GM18873 (cell line): ENCODE measurements at regions not wholly inside any gene's neighbourhood (a gene's known extent, or its start where the extent isn't known, plus 50 kb on each side); places are given as distances from the start of the nearest gene placed in this dataset.
"Not testable (repeated sequence)": the region's sequence is repeated elsewhere in the genome, so short reads cannot be mapped to it uniquely, and the experiment has no call there.

Experiments
- ATAC-seq: cut with Tn5 transposase; IDR thresholded peaks from one replicate; pipeline ENCODE4 v1.9.1; 2021; ENCODE audit warnings: mild to moderate bottlenecking, moderate library complexity, moderate number of reproducible peaks; ENCODE audit not compliant: unreplicated experiment, low FRiP score

DNA sequence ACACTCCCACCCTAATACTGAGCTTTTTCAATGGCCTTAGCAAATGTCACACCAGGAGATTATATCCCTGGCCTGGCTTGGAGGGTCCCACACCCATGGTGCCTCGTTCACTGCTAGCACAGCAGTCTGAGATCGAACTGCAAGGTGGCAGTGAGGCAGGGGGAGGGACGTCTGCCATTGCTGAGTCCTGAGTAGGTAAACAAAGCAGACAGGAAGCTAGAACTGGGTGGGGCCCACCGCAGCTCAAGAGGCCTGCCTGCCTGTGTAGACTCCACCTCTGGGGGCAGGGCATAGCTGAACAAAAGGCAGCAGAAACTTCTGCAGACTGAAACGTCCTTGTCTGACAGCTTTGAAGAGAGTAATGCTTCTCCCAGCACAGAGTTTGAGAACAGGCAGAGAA lies 338.9 kb upstream of the MBL2 start:
- no peak for ATAC-seq

DNA sequence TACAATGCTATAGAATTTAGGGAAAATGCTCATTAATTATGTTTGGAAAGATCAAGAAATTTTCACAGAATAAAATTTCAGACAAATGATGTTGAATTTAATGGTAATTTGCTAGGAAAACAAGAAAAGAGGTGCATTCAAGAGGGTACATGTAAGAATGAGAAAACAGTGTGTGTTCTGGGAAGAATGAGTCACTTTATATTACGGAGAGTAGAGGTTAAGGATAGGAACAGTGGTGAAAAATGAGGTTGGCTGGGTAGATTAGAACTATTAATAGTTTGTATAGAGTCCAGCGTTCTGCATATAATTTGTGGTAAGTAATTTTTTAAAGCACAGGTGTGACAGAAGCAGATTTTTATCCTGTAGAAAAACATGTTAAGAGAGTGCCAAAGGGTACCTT lies 336.7 kb upstream of the MBL2 start:
- ATAC-seq = no peak

DNA sequence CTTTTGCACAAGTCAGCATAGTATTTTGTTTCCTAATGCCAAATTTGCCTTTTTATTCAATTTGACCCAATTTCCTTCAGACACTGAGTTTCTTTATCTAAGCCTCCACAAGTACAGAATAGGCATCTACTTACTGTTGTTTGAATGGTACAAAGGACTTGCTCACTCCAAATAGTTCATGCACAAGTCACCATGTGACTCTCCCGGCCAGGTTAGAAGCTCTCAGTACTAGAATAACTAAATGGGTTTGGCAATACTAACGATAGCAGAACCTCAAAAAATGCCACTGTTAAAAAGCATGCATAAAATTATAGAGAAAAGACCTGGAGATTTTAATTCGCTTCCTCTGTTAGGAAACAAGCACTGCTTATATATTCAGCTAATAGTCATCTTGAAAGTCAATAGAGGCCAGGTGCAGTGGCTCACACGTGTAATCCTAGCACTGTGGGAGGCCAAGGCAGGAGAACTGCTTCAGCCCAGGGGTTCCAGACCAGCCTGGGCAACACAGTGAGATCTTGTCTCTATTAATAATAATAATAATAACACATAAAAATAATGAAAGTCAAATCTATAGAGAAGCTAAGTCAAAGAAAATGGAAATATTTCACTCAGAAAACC lies 335.8 kb upstream of the MBL2 start:
- ATAC-seq = no peak

DNA sequence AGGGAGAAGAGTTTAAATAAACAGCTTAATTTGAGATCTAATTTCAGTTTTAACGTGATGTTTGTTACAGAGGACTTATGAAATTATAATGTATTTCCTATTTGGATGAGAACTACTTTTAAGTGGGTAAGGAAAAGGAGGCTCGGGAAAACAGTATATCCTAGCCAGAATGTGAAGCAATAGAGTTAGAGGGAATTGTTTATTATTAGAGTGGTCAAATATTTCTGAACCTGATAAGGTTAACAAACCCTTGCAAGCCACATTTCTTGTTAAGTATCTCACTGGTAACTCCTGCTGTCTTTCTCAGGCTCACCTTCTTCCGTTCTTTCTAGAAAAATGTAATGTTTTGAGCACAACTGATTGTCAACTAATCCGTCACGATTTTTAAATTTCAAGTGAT lies 335.1 kb upstream of the MBL2 start:
- no peak for ATAC-seq

DNA sequence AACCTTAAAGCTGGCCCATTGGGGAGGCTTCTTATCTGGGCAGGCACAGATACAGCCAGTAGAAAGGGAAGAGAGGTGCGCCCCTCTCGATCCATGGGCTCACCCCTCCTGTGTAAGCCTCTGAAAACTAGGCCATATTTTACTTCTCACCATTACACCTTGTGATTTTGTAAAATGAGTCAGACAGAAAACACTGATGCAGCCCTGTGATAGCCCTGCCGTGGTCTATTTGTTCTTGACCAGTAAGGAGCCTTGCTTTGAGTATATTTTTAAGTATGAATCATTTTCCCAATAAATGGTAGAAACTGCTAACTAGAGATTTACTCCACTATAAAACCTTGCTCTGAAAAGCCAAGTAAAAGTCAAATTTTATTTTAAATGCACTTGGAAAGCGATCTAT lies 329.8 kb upstream of the MBL2 start:
- no peak for ATAC-seq

DNA sequence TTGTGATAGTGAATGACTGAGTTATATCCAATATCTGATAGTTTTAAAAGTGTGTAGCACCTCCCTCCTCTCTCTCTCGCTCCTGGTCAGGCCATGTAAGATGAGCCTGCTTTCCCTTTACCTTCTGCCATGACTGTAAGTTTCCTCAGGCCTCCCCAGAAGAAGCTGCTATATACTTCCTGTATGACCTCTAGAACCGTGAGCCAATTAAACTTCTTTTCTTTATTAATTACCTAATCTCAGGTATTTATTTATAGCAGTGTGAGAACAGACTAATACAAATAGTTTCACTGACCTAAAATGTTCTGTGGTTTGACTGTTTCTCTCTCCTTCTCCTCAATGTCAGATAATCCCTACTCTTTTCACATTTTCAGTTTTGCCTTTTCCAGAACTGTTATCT lies 321.3 kb upstream of the MBL2 start:
- ATAC-seq = no peak

DNA sequence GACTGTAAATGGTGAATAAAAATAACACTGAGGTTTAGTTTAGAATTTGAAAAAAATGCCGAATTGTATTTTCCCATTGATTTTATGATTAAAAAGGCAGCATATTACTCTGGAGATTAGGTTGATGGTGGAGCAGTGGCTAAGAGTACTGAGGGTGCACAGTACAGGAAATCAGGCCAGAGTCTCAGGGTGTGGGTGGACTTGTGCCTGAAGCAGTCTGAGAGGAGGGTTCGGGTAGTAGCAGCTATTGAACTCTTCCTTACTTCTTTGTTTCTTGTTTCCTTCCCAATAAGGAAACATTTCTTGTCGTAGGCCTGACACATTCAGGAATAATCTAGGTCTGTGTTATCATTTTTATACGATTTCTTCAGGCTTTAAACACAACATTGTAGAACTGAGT lies 319.0 kb upstream of the MBL2 start:
- ATAC-seq = no peak

DNA sequence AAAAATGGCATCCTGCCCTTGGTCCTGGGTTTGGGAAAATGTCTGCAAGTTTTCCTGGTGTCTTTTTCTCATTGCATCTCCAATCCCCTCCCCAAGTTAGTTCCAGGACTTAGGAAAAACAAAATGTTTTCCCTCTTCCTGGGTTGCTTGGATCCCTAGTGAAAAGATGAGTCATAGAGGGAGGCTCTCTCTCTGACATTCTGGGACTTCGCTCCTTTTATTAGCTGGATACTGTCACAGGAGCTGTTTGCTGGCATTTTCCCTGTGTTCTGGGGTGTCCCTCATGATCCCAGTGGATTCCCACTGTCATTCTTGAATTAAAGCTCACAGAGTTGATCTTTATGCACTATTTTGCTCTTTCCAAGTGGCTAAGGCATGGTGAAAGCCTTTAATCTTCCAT lies 316.4 kb upstream of the MBL2 start:
- ATAC-seq = no peak

DNA sequence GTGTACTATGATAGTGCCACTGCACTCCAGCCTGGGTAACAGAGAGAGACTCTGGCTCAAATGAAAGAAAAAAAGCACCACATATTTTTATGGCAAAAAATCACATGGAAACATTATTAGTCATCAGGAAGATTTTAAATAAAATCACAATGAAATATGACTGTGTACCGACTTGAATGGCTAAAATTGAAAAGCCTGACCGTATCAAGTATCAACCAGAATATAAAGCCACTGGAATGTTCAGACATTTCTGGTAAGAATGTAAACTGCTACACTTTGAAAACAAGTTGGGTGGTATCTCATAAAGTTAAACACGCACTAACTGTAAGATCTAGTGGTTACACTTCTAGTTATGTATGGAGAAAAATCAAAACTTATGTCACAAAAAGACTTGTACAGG lies 306.7 kb upstream of the MBL2 start:
- no peak for ATAC-seq

DNA sequence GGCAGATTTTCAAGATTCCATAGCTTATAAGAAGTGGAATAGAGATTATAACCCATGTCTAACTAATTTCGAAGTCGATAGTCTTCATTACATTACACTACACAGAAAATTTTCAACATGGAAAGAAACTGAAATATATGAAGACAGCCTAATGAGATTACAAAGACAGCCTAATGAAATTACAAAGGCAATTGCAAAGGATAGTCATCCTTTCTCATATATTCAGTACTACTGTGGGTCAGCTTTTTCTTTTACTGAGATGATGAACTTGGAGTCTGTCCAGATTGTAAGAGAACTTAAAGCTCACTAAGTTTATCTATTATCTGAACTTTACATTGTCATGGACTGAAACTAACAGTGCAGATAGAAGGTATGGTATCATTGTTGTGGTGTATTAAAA lies 304.4 kb upstream of the MBL2 start:
- no peak for ATAC-seq

DNA sequence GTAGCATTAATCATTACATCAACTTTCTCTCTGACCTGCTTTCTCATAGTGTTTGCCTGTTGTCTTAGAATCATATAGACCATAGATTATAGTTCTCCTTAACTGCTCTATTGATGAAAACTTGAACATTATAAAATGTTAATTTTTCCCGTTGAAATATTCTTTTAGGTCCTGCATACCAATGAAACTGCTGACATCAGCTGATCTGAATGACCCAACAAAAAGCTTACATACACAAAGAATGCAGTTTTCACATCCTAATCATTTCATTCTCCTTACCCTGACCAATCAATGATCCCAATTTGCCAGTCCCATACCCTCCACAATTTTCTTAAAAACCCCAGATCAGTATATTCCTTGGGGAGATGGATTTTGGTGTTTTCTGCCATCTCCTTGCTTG lies 302.9 kb upstream of the MBL2 start:
- ATAC-seq = no peak

DNA sequence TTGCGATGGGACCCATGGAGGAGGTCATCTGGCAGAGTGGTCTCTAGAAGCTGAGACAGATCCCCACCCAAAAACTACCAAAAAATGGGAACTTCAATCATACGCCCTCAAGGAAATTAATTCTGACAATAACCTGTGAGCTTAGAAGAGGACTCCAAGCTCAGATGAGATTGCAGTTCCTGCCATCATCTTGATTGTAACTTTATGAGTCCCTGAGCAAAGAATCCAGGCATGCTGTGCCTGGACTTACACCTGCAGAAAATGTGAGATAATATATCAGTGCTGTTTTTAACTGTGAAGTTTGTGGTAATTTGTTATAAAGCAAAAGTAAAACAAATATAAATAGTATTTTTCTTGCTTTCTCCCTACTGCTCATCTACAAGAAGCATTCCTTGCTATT lies 299.6 kb upstream of the MBL2 start:
- no peak for ATAC-seq

DNA sequence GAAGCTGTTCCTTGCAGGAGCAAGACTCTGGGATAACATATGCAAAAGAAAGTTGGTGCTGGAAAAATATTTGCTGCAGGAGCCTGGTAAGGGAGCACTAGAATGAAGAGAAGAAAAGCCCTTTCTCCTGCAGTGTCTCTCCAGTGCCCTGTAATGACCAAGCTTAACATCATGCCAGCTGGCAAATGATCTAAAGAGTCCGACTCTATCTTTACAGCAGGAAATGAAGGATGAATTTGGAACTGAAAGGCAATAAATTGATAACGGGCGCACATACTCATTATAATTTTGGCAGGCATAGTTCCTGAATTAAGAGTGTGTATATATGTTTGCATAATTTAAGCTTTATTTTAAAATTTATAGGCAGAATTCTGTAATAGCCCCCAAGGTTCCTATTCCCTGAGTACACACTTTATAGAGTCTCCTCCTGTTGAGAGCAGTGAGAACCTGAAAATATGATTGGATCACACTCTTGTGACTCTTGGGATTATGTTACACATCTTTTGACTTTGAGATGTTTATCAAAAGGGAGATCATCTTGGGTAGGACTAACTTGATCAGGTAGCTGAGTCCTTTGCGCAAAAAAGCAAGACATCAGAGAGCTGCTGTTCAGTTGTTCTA lies 299.0 kb upstream of the MBL2 start:
- ATAC-seq = no peak

DNA sequence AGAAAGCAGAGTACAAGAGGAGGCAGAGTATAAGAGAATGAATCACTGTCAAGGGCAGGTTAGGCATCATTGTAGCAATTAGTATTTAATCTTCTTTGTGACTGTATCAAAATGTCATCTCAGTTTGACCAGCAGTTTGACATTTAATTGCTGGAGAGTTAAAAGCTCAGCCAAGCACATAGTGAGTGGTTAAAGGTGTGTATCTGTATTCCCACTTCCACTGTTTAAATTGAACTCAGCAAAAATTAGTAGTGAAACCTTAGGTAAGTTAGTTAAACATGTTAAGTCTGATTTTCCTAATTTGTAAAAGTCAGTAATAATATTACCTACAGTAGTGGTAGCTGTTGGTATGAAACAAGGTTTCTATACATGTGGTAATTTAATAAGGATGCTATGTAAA lies 296.4 kb upstream of the MBL2 start:
- no peak for ATAC-seq

DNA sequence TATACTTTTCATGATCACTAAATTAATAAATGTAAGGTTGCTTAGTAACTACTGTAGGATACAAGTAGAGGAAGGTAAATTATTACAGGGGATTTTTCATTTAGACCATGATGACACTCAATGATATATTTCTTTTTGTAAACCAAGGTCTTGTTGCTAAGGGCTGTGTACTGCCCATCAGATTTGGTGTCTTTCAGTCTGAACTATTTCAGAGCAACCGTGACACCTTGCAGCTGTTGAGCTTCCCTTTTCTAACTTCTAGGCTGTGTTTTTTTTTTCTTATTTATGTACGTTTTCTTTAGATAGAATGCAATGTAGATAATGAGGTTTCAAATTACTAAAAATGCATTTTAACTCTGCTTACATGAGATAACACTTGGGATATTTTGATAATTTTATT lies 292.0 kb upstream of the MBL2 start:
- no peak for ATAC-seq

DNA sequence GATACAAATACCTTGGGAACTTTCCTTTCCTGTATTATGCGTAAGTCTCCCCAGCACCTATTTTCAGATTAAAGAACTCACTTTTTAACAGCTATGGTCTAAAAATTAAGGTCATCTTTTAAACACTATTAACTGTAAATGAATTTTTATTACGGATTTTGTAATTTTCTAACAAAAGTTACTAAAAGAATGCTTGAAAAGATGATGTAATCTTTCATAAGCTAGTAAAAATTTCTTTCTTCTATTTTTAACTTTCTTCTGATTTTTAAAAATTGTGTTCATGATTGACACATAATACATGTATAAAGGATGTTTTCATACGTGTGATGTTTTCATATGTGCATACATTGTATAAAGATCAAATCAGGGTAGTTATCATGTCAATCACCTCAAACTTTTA lies 291.2 kb upstream of the MBL2 start:
- no peak for ATAC-seq

DNA sequence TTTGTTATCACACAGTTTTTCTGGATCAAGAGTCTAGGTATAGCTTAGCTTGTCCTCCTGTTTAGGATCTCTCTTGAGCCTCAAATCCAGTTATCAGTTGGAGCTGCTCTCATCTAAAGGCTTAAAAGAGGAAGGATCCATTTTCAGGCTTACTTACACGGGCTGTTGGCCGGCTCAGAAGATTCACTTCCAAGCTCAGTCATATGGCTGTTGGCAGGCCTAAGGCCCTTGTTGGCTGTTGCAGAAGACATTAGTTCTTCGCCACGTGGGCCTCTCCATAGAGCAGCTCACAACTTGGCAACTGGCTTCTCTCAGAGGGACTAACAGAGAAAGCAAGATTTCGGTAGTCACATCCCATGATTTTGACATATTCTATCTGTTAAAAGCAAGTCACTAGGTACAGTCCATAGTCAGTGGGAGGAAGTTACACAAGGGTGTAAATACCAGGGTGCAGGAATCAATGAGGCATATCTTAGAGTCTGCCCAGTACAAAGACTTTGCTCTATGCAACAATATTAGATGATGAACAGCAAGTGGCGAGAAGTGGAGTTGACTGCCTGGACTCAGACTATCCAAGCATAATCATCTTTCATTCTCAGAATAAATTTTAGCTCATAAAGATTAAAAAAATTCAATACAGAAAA lies 280.1 kb upstream of the MBL2 start:
- no peak for ATAC-seq

DNA sequence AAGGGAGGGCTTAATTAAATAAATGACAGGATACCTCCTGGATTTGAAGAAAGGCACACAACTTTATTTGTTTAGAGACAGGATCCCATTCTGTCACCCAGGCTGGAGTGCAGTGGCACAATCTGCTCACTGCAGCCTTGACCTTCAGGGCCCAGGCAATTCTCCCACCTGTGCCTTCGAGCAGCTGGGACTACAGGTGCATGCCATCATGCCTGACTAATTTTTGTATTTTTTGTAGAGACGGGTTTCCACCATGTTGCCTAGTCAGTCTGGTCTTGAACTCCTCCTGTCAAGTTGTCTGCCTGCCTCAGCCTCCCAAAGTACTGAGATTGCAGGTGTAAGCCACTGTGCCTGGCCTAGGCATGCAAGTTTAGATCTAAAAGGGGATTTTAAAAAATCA lies 272.7 kb upstream of the MBL2 start:
- no peak for ATAC-seq

DNA sequence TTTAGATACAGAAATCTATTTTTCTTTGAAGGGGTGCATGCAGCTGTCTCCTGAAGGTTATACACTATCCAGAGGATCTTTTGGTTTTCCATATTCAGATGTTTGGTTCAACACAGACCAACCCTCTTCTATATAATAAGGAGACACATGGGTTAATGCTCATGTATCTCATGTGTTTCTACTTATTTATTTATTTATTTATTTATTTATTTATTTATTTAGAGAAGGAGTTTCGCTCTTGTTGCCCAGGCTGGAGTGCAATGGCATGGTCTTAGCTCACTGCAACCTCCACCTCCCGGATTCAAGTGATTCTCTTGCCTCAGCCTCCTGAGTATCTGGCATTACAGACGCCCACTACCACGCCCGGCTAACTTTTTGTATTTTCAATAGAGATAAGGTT lies 263.2 kb upstream of the MBL2 start:
- not testable (repeated sequence) for ATAC-seq

DNA sequence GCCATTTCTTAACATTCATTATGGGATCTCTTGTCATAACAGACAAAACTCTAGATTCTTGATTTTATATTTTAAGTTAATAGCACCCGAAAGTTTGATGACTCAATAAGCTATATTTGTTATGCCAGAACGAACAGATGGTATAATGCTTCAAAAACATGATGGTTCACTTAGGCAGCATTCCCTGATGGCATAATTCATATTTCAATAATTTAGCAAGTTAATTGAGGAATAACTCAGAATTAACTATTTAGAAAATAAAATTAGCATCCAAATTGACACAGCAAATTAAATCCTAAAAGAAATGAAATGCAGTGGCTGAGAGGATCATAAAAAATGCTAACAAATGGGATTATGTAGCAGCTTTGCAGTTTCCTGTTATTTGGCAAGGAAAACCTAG lies 260.8 kb upstream of the MBL2 start:
- no peak for ATAC-seq

DNA sequence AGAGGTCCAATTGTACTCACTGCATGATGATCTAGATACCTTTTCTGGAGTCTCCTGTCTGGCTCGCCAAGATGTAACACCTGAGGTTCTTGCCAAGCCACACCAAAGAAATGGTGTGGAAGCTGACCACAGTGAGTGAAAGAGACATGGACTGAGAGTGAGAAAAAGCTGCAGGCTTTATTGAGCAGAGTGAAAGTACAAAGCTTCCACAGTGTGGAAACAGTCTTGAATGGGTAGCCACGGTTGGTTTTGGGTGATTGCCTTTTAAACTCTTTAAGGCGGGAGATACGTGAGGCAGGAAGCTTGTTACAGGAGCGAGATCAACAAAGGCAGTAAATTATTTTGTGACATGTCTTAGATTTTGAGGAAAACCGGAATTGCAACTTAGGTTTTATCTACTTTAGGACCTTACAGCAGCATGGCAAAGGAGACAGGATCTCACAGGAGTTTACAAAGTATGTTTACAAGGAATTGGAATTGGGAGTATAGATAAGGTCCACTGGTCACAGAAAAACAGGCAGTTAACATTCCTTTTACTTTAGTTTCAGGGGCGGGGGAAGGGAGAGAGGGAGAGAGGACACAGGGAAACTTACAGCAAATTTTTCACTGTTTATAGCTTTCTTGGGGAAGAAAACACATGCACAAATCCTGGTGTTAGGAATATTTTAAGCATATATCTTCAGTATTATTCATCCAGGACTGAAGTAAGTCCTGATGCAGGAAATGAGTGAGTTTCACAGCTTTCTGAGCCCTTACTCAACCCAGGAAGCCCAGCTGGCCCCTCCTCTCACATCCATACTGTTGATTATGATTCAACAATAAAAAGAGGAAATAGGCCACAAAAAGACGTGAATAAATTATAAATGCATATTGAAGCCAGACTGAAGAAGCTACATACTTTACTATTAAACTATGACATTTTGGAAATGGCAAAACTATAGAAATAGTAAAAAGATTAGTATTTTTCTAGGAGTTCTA lies 257.6 kb upstream of the MBL2 start:
- not testable (repeated sequence) for ATAC-seq
